ENCODE measurements at regions not wholly inside any gene's neighbourhood (a gene's known extent, or its start where the extent isn't known, plus 50 kb on each side); places are given as distances from the start of the nearest gene placed in this dataset.
A peak's percentile ranks its signal among the peaks of the same experiment; 100 is the strongest.

GRCh38 chr4:116952530-116953136 lies 132.7 kb downstream of the TRAM1L1 start:
- POLR2A ChIA-PET: no interaction called here
- CTCF ChIA-PET: no interaction called here
- Histone ChIP-seq H3K79me2 (ENCODE audit: insufficient read depth) (no peaks in the 10 kb centered on the region; the same call in 1 of the 2 replicates), H4K20me1 (ENCODE audit: insufficient read depth) (no peaks in the 10 kb centered on the region), H3K27ac (ENCODE audit: low read depth in 2 of 2, low read length in 1 of 2) (peak overlapping the region in 1 of 2 experiments; percentile 99; a peak in 2 of 4 replicates), H3K36me3 (replicated peaks in 1 of 2; ENCODE audit: control insufficient read depth in 1 of 2, insufficient read depth in 2 of 2, low read length in 1 of 2) (no peaks in the 10 kb centered on the region), H3F3A (replicated peaks; ENCODE audit: insufficient read depth) (no peaks in the 10 kb centered on the region), H3K4me2 (no peak overlapping the region), H3K9me3 (no peaks in the 10 kb centered on the region), H3K9ac (no peak overlapping the region), H3K27me3 (ENCODE audit: insufficient read depth) (no peaks in the 10 kb centered on the region), H2AFZ (ENCODE audit: low read depth) (no peak overlapping the region), H3K9me2 (no peaks in the 10 kb centered on the region), H3K4me3 (ENCODE audit: low read depth in 2 of 2, low read length in 1 of 2) (no peak overlapping the region), H3K4me1 (ENCODE audit: control insufficient read depth in 1 of 2, insufficient read depth in 2 of 2, low read depth in 1 of 2, low read length in 1 of 2) (peaks cover 0 to 11% of the 10 kb centered on the region in 2 experiments; a peak in 2 of 4 replicates)
- DNase-seq: no peak
- TF ChIP-seq POLR2AphosphoS5 (IDR thresholded peaks at IDR 0.05; ENCODE audit: low read depth, low read length) (no peak), MEF2A (IDR thresholded peaks at IDR 0.05; ENCODE audit: borderline replicate concordance, low read depth) (no peak), CHD2 (IDR thresholded peaks at IDR 0.05; ENCODE audit: low read length, partially characterized antibody) (no peak), NRF1 (IDR thresholded peaks at IDR 0.05; ENCODE audit: low read depth, low read length) (no peak), NFIC (IDR thresholded peaks at IDR 0.05; ENCODE audit: borderline replicate concordance) (no peak), EP300 (IDR thresholded peaks at IDR 0.05; ENCODE audit: borderline replicate concordance in 1 of 2, low read depth in 1 of 2, low read length in 1 of 2) (no peak), RCOR1 (IDR thresholded peaks at IDR 0.05; ENCODE audit: low read length) (no peak)
- 56% methylated on average over 5 of the region's 5 CpGs for WGBS (ENCODE audit: low lambda C conversion rate)

- H4K20me1 ChIP-seq (ENCODE audit: insufficient read depth): no peaks in the 10 kb centered on the region
- H3K36me3 ChIP-seq (replicated peaks in 1 of 2; ENCODE audit: control insufficient read depth in 1 of 2, insufficient read depth in 2 of 2, low read length in 1 of 2): no peaks in the 10 kb centered on the region
- no peaks in the 10 kb centered on the region for H3K9me3 ChIP-seq
- no peak overlapping the region for H2AFZ ChIP-seq (ENCODE audit: low read depth)
- H3K27ac ChIP-seq (ENCODE audit: low read depth in 2 of 2, low read length in 1 of 2): no peak overlapping the region
- ChIA-PET CTCF (no interaction called here), POLR2A (no interaction called here)
- H3K4me2 ChIP-seq: no peak overlapping the region
- H3K9me2 ChIP-seq: no peaks in the 10 kb centered on the region
- no peak for TF ChIP-seq EP300 (IDR thresholded peaks at IDR 0.05; ENCODE audit: borderline replicate concordance in 1 of 2, low read depth in 1 of 2, low read length in 1 of 2)
- TF ChIP-seq FOSL2 (IDR thresholded peaks at IDR 0.05; ENCODE audit: borderline replicate concordance, low read depth): no peak
- TF ChIP-seq JUND (IDR thresholded peaks at IDR 0.05): no peak
- TF ChIP-seq ZBTB33 (IDR thresholded peaks at IDR 0.05; ENCODE audit: borderline replicate concordance, low read depth): no peak
- TF ChIP-seq FOXJ3 (CRISPR knock-in tag; IDR thresholded peaks at IDR 0.05): no peak
- no peak for TF ChIP-seq TCF12 (IDR thresholded peaks at IDR 0.05)
- no peak for TF ChIP-seq RAD21 (IDR thresholded peaks at IDR 0.05; ENCODE audit: low read length)
- no peak for TF ChIP-seq MXI1 (IDR thresholded peaks at IDR 0.05; ENCODE audit: low read depth, low read length)
- no peak for TF ChIP-seq FOXM1 (IDR thresholded peaks at IDR 0.05; ENCODE audit: low read depth)
- no peak for TF ChIP-seq RCOR1 (IDR thresholded peaks at IDR 0.05; ENCODE audit: low read length)
- TF ChIP-seq SMC3 (IDR thresholded peaks at IDR 0.05; ENCODE audit: low read depth, low read length): no peak
- no peak for TF ChIP-seq IRF3 (IDR thresholded peaks at IDR 0.05; ENCODE audit: low read depth, low read length)
- TF ChIP-seq SIN3A (IDR thresholded peaks at IDR 0.05; ENCODE audit: borderline replicate concordance, low read depth, low read length): no peak
- TF ChIP-seq PBX3 (IDR thresholded peaks at IDR 0.05): no peak
- TF ChIP-seq MAX (IDR thresholded peaks at IDR 0.05; ENCODE audit: low read depth): no peak
- no peak for TF ChIP-seq POLR2AphosphoS5 (IDR thresholded peaks at IDR 0.05; ENCODE audit: low read depth, low read length)
- TF ChIP-seq EZH2phosphoT487 (IDR thresholded peaks at IDR 0.05; ENCODE audit: borderline replicate concordance, low read depth): no peak
- TF ChIP-seq YY1 (IDR thresholded peaks at IDR 0.05; ENCODE audit: low read depth): no peak
- H3K79me2 ChIP-seq (ENCODE audit: insufficient read depth): no peaks in the 10 kb centered on the region; the same call in 1 of the 2 replicates
- H3K27me3 ChIP-seq (ENCODE audit: insufficient read depth): no peaks in the 10 kb centered on the region
- no peak overlapping the region for H3K9ac ChIP-seq
- H3F3A ChIP-seq (replicated peaks; ENCODE audit: insufficient read depth): no peaks in the 10 kb centered on the region
- no peak overlapping the region for H3K4me3 ChIP-seq (ENCODE audit: low read depth in 2 of 2, low read length in 1 of 2)
- peaks cover 0 to 11% of the 10 kb centered on the region in 2 experiments; a peak in 2 of 4 replicates for H3K4me1 ChIP-seq (ENCODE audit: control insufficient read depth in 1 of 2, insufficient read depth in 2 of 2, low read depth in 1 of 2, low read length in 1 of 2)
- WGBS (ENCODE audit: low lambda C conversion rate): 61% methylated on average over 4 of the region's 4 CpGs
- no peak for DNase-seq
Observed at GRCh38 chr4:116949856-116950255, 135.5 kb downstream of the TRAM1L1 start.
